ENCODE measurements at regions not wholly inside any gene's neighbourhood (a gene's known extent, or its start where the extent isn't known, plus 50 kb on each side); places are given as distances from the start of the nearest gene placed in this dataset.

- DNase-seq: peak in 1 of 42 donors; percentile 32
- intact Hi-C loops (cut with DNase I): no loop called here
These were observed 415.6 kb downstream of the IRX2 start for GRCh38 chr5:2335733-2336515.

DNA sequence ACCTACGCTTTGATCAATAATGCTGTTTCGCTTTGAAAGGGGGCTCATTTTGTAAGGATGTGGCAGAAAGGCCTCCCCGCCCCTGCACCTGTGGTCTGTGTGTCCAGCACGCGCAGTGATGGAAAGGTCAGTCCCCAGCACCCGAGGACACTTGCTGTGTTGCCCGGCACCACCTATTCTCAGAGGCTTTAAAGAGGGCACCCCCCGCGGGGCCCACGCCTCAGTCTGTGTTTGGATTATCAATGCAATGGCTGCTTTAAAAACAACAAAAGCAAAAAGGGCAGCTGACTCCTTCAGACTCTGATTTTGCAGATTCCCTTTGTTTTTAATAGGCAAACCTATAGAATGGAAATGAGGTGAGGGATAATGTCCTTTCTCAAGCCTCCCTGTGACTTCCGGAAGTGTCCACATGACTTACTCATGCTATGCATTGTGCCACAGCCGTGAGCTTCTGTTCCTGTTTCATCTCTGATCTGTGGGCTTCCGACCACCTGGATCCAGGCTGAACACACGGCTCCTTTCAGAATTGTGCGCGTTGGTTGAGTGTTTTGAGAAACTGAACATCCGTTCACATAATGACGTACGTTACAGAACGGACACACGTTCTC is 416.2 kb downstream of the IRX2 start:
- intact Hi-C loops (cut with DNase I): no loop called here
- no peak for DNase-seq

GRCh38 chr5:2334719-2335118 is 416.8 kb downstream of the IRX2 start:
- peak in 10 of 42 donors; percentile 12 to 59 (median 29) for DNase-seq
- intact Hi-C loops (cut with DNase I): no loop called here

DNA sequence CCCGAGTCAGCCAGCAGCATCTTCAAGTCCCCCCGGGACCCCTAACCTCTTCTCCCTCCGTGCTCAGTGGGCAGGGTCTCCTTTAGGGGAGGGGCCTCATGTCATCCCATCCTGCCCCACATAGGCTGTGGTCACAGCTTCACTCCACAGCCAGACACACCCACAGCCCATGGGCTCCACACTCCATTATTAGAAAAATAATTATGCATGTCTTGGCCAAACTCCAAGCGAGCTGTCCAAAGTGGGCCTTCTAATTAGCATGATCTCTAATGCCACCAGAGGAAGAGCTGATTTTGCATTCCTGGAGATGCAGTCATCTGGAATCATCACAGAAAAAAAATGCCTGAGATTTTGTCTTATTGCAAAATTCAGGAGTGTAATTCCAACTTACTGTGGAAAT is 418.2 kb downstream of the IRX2 start:
- intact Hi-C loops (cut with DNase I): no loop called here

GRCh38 chr5:2332521-2332920 is 419.0 kb downstream of the IRX2 start:
- intact Hi-C loops (cut with DNase I): no loop called here
- DNase-seq: no peak

More for the DNA sequence above, 418.2 kb downstream of the IRX2 start:
- no peak for DNase-seq

DNA sequence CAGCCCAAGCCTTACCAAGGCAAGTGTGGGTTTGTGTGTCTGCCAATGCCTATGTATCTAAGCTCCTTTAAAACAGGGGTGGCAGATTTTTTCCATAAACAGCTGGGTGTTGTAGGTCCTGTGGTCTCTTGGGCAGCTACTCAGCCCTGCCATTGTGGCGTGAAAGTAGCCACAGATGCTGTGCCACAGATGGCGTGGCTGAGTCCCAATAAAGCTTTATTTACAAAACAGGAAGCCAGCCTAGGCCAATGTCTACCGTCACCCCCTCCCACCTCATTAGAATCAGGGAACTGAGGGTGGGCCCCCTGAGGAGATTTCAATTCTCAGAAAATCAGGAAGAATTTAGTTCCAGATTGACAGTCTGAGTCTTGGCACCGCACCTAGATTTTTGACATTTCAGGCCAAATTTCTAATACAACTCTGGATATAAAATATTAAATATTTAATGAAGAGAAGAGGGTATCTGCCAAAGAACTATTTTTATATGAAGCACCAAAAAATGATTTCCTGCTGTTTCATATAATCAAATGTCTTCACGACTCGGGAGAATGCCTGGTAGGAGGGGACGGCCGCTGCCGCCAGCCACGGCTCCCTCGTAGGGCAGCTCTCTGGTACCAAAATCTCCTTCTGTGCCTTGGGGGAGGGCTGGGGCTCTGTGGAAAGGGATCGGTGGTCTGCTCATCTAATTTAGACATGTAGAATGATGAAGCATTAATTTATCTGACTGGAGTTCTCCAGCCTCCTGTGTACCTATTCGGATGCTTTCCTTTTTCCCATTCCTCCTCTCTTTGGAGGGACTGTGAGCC is 420.9 kb downstream of the IRX2 start:
- intact Hi-C loops (cut with DNase I): no loop called here
- DNase-seq: no peak

GRCh38 chr5:2329741-2330140 is 421.7 kb downstream of the IRX2 start:
- intact Hi-C loops (cut with DNase I): no loop called here
- no peak for DNase-seq

DNA sequence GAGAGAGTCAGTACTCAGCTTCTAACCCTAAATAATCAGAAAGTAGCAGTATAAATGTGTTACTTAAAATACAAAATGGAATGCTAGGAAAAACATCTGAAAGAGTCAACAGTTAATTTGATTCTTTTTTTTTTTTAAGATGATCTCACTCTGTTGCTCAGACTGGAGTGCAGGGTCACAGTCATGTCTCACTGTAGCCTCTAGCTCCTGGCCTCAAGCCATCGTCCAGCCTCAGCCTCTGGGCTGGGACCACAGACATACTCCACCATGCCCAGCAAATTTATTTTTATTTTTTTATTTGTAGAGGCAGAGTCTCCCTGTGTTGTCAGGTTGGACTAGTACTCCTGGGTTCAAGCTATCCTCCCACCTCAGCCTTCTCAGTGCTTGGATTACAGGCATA is 424.9 kb downstream of the IRX2 start:
- intact Hi-C loops (cut with DNase I): no loop called here
- DNase-seq: no peak

DNA sequence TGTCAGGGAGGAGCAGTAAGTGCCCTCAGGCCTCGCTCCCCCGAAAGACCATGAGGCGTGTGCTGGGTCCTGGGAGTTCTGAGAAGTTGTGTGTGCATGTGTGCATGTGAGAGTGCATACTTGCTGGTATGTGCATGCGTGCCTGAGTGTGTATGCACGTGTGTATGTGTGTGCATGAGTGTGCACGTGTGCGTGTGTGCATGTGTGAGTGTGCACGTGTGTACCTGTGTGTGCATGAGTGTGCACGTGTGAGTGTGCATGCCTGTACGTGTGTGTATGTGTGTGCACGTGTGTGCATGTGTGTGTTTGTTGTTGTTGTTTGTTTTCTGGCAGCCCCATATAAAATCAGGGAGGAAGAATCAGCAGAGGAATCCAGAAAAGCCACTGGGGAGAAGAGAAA is 426.7 kb downstream of the IRX2 start:
- intact Hi-C loops (cut with DNase I): no loop called here
- no peak for DNase-seq

GRCh38 chr5:2320611-2321010 is 430.9 kb downstream of the IRX2 start:
- no peak for DNase-seq
- intact Hi-C loops (cut with DNase I): no loop called here

GRCh38 chr5:2317540-2317939 is 433.9 kb downstream of the IRX2 start:
- no peak for DNase-seq
- intact Hi-C loops (cut with DNase I): no loop called here

GRCh38 chr5:2311851-2312250 is 429.1 kb upstream of the IRX4 start:
- intact Hi-C loops (cut with DNase I): no loop called here
- no peak for DNase-seq

DNA sequence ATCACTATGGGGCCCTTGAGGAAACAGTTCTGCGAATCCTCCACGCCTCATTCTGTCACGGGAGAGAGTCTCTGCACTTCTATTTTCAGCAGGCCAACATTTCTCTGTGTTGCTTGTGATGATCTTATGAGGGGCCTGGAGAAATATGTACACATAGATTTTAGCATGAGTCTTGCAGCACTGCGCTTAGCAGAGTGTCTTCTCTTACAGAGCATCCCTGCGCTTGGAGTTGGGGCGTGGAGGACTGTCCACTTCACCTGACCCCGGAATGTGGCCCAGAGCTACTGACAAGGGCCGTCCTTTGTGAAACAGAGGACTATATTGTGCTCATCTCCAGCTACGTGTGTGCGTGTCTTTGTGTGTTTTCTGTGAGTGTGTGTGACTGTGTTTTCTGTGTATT is 428.2 kb upstream of the IRX4 start:
- DNase-seq: no peak
- intact Hi-C loops (cut with DNase I): no loop called here

DNA sequence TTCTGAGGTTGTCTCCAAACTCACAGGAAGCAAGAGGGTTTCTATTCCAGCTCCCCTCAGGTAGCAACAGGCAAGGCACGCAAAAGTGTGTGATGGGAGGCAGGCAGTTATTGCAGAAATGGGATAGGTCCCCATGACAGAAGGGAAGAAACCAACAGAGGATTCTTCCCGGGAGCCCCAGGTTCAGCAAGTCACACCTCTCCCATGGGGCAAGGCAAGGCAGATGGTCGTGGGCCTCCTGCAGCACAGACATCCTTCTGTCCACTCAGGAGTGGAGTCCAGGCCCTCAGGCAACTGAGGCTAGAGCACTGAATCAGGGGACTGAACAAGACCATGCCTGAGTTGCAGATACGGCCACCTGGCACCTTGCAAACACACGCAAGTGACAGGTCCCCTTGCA is 424.9 kb upstream of the IRX4 start:
- no peak for DNase-seq
- intact Hi-C loops (cut with DNase I): no loop called here

- no peak for DNase-seq
- intact Hi-C loops (cut with DNase I): no loop called here
These were observed 424.0 kb upstream of the IRX4 start for GRCh38 chr5:2306711-2307110.

DNA sequence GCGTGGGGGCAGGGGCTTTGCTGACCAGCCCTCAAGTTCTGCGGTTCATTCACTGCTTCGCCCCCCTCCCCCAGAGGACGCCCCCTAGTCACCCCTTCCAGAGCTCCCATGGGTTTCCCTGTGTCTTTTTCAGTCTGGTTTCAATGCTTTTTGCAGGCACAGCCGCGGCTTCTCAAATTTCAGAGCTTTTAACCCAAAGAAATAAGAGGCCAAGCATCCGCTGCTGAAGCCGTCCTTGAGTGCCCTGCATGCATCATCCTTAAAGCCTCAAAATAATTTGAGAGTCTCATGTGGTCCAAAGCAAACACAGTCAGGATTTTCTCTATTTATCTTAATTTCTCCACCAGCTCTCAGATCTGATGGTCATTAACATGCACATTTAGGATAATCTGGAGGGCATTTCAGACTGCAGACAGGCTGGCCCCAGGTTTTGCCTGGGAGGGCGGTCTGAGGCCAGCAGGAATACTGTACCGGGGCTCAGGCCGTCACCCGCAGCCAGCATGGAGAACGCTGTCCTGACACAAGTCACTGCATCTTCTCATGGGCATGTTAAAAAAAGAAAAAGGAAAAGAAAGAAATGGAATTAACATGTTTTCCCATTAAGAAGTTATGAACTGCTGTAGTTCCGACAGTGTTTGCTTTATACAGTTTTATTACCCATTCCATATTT is 420.8 kb upstream of the IRX4 start:
- intact Hi-C loops (cut with DNase I): no loop called here
- no peak for DNase-seq

GRCh38 chr5:2302169-2302568 is 419.4 kb upstream of the IRX4 start:
- intact Hi-C loops (cut with DNase I): no loop called here
- no peak for DNase-seq

DNA sequence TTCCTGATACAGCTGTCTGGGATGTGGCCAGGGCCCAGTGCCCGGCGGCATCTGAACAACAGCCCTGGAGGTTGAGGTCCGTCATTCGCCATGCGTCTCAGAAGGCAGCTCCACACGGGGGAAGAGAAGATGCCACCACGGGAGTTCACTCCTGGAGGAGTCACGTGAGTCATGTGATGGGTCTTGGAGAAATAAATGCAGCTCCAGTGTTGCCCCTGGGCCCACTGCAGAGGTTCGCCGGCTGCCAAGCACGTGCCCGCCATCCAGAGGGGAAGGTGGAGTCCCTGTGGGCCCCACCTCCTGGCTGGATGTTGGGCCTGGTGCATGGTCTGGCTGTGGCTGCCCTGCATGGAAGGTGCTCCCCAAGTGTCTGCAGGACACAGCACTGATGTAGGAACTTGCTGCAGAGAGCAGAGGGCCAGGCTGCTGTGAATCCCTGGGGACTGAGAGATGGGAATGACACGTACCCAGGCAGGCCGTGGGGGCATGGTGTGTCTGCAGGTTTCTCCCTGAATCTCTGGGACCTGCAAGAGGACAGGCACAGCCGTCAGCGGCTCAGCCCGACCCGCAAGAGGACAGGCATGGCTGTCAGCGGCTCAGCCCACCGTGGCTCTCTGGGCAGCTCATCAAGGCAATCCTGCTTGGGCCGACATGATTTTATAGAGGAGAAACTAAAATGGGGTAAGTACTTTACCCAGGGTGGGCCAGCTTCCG is 418.3 kb upstream of the IRX4 start:
- intact Hi-C loops (cut with DNase I): no loop called here
- no peak for DNase-seq

GRCh38 chr5:2300421-2300820 is 417.7 kb upstream of the IRX4 start:
- intact Hi-C loops (cut with DNase I): no loop called here
- no peak for DNase-seq

All from head of caudate nucleus (tissue), 42 donors.